ENCODE measurements at regions not wholly inside any gene's neighbourhood (a gene's known extent, or its start where the extent isn't known, plus 50 kb on each side); places are given as distances from the start of the nearest gene placed in this dataset.

- Mint-ChIP-seq H3K36me3 (ENCODE audit: insufficient read depth) (no peaks in the 10 kb centered on the region), H3K4me1 (no peaks in the 10 kb centered on the region), H3K4me3 (no peak overlapping the region), H3K9me3 (no peaks in the 10 kb centered on the region), H3K27ac (ENCODE audit: low read depth) (no peak overlapping the region), H3K27me3 (peaks cover 66% of the 10 kb centered on the region)
- no peak for ATAC-seq (replicated peaks; ENCODE audit: extremely low read depth, poor library complexity, severe bottlenecking)
- no peak for DNase-seq (ENCODE audit: low spot score in 2 of 2)
Measured at GRCh38 chr20:21456207-21456606, 57.7 kb downstream of the NKX2-2 start.

DNA sequence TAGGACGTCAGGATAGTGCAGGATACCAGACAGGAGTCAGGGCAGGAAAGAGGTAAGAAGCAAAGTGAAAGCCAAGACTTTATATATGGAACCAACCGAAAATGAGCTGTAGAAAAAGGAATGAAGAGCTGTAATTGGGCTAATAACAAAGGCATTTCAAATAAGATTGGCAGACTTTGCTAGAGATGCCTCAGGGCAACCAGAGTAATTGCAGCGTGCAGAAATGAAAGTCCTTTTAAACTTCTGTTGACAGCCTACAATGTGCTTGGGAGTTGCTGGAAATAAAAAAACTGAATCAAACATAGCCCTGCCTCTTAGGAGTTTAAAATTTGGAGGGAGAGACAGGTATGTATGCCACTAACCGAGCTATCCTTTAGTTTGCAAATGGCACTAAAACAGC lies 56.4 kb upstream of the NKX2-4 start:
- Mint-ChIP-seq H3K27me3 (peaks cover 59% of the 10 kb centered on the region), H3K9me3 (no peaks in the 10 kb centered on the region), H3K36me3 (ENCODE audit: insufficient read depth) (peaks cover 2% of the 10 kb centered on the region), H3K4me1 (no peaks in the 10 kb centered on the region), H3K27ac (ENCODE audit: low read depth) (no peak overlapping the region), H3K4me3 (no peak overlapping the region)
- DNase-seq (ENCODE audit: low spot score in 2 of 2), result no peak
- ATAC-seq (replicated peaks; ENCODE audit: extremely low read depth, poor library complexity, severe bottlenecking), result no peak

- H3K9me3 Mint-ChIP-seq, result no peaks in the 10 kb centered on the region
- no peaks in the 10 kb centered on the region for H3K4me1 Mint-ChIP-seq
- no peak overlapping the region for H3K27ac Mint-ChIP-seq (ENCODE audit: low read depth)
- peaks cover 46% of the 10 kb centered on the region for H3K27me3 Mint-ChIP-seq
- ATAC-seq (replicated peaks; ENCODE audit: extremely low read depth, poor library complexity, severe bottlenecking) (no peak), DNase-seq (ENCODE audit: low spot score in 2 of 2) (no peak)
- H3K36me3 Mint-ChIP-seq (ENCODE audit: insufficient read depth), result peaks cover 2% of the 10 kb centered on the region
- H3K4me3 Mint-ChIP-seq, result no peak overlapping the region
Measured at GRCh38 chr20:21450572-21450971, 53.2 kb upstream of the NKX2-4 start.
